ENCODE measurements at regions not wholly inside any gene's neighbourhood (a gene's known extent, or its start where the extent isn't known, plus 50 kb on each side); places are given as distances from the start of the nearest gene placed in this dataset.

- H3K4me1 Mint-ChIP-seq, result no peaks in the 10 kb centered on the region
- H3K9me3 Mint-ChIP-seq (ENCODE audit: low read depth), result peaks cover 8% of the 10 kb centered on the region
- ATAC-seq (no peak), DNase-seq (no peak)
- H3K4me3 Mint-ChIP-seq, result no peak overlapping the region
- CTCF ChIA-PET, result no interaction called here
- no peaks in the 10 kb centered on the region for H3K36me3 Mint-ChIP-seq
- no peak overlapping the region for H3K27ac Mint-ChIP-seq
- H3K27me3 Mint-ChIP-seq, result no peaks in the 10 kb centered on the region
Measured at GRCh38 chr2:5938566-5938896, 246.3 kb downstream of the SOX11 start.

GRCh38 chr2:5939553-5939952 lies 247.4 kb downstream of the SOX11 start:
- CTCF ChIA-PET, result no interaction called here
- no peaks in the 10 kb centered on the region for H3K36me3 Mint-ChIP-seq
- no peaks in the 10 kb centered on the region for H3K4me1 Mint-ChIP-seq
- peaks cover 8% of the 10 kb centered on the region for H3K9me3 Mint-ChIP-seq (ENCODE audit: low read depth)
- ATAC-seq (no peak), DNase-seq (no peak)
- H3K27me3 Mint-ChIP-seq, result no peaks in the 10 kb centered on the region
- H3K4me3 Mint-ChIP-seq, result no peak overlapping the region
- H3K27ac Mint-ChIP-seq, result no peak overlapping the region

GRCh38 chr2:5940596-5941535 lies 248.7 kb downstream of the SOX11 start:
- Mint-ChIP-seq H3K27me3 (no peaks in the 10 kb centered on the region), H3K4me3 (no peak overlapping the region), H3K9me3 (ENCODE audit: low read depth) (peaks cover 8% of the 10 kb centered on the region), H3K36me3 (no peaks in the 10 kb centered on the region), H3K4me1 (no peaks in the 10 kb centered on the region), H3K27ac (no peak overlapping the region)
- no peak for ATAC-seq
- CTCF ChIA-PET, result no interaction called here
- no peak for DNase-seq

DNA sequence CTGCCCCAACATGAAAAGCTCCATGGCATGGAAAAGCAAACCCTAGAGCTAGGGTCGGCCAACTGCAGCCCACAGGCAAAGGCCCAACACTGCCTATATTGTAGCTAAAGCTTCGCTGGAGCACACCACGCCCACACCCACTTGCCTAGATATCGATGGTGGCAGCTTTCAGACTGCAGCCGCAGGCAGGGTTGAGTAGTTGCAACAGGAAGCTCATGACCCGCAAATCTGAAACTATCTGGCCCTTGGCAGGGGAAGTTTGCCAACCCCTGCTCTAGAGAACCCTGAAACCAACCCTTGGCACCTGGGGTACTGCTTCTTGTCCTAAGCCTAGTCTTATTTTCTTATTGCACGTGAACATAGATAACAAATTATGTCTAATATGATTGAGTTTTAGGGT lies 250.0 kb downstream of the SOX11 start:
- DNase-seq, result no peak
- H3K27me3 Mint-ChIP-seq, result no peaks in the 10 kb centered on the region
- no peak overlapping the region for H3K4me3 Mint-ChIP-seq
- no peaks in the 10 kb centered on the region for H3K36me3 Mint-ChIP-seq
- CTCF ChIA-PET, result no interaction called here
- ATAC-seq, result no peak
- no peak overlapping the region for H3K27ac Mint-ChIP-seq
- H3K9me3 Mint-ChIP-seq (ENCODE audit: low read depth), result peaks cover 4% of the 10 kb centered on the region
- H3K4me1 Mint-ChIP-seq, result no peaks in the 10 kb centered on the region

DNA sequence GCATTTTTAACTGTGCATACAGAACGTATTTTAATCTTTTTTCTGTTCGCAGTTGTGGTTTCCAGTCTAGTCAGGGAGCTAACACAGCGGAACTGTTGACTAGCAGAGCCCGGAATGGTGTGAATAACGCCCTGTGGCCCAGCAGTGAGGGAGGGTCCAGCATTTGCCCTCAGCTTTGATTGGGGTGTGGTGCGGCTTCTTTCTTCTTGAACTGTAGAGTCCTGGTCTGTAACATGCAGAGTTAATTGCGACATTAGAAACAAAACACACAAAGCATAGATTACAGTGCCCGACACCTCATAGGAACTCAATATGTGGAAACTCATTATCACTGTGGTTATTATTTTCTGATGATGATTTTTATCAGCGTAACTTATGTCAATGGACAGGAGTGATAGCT lies 253.6 kb downstream of the SOX11 start:
- Mint-ChIP-seq H3K4me1 (no peaks in the 10 kb centered on the region), H3K27ac (no peak overlapping the region), H3K27me3 (no peaks in the 10 kb centered on the region), H3K9me3 (ENCODE audit: low read depth) (peaks cover 11% of the 10 kb centered on the region), H3K4me3 (no peak overlapping the region), H3K36me3 (no peaks in the 10 kb centered on the region)
- DNase-seq, result no peak
- CTCF ChIA-PET, result no interaction called here
- no peak for ATAC-seq

- peaks cover 11% of the 10 kb centered on the region for H3K9me3 Mint-ChIP-seq (ENCODE audit: low read depth)
- H3K27me3 Mint-ChIP-seq, result no peaks in the 10 kb centered on the region
- H3K4me1 Mint-ChIP-seq, result no peaks in the 10 kb centered on the region
- no peaks in the 10 kb centered on the region for H3K36me3 Mint-ChIP-seq
- ATAC-seq (no peak), DNase-seq (no peak)
- CTCF ChIA-PET, result no interaction called here
- H3K27ac Mint-ChIP-seq, result no peak overlapping the region
- H3K4me3 Mint-ChIP-seq, result no peak overlapping the region
Measured at GRCh38 chr2:5946225-5947115, 254.3 kb downstream of the SOX11 start.

- CTCF ChIA-PET, result no interaction called here
- no peak for DNase-seq
- Mint-ChIP-seq H3K27me3 (no peaks in the 10 kb centered on the region), H3K4me3 (no peak overlapping the region), H3K27ac (no peak overlapping the region), H3K9me3 (ENCODE audit: low read depth) (peaks cover 10% of the 10 kb centered on the region), H3K36me3 (no peaks in the 10 kb centered on the region), H3K4me1 (no peaks in the 10 kb centered on the region)
- ATAC-seq, result no peak
Measured at GRCh38 chr2:5950736-5951135, 258.6 kb downstream of the SOX11 start.

- H3K27me3 Mint-ChIP-seq, result no peaks in the 10 kb centered on the region
- DNase-seq, result no peak
- no peak overlapping the region for H3K27ac Mint-ChIP-seq
- ATAC-seq, result no peak
- H3K9me3 Mint-ChIP-seq (ENCODE audit: low read depth), result peaks cover 10% of the 10 kb centered on the region
- no peaks in the 10 kb centered on the region for H3K4me1 Mint-ChIP-seq
- CTCF ChIA-PET, result no interaction called here
- no peaks in the 10 kb centered on the region for H3K36me3 Mint-ChIP-seq
- no peak overlapping the region for H3K4me3 Mint-ChIP-seq
Measured at GRCh38 chr2:5951471-5951870, 259.3 kb downstream of the SOX11 start.

DNA sequence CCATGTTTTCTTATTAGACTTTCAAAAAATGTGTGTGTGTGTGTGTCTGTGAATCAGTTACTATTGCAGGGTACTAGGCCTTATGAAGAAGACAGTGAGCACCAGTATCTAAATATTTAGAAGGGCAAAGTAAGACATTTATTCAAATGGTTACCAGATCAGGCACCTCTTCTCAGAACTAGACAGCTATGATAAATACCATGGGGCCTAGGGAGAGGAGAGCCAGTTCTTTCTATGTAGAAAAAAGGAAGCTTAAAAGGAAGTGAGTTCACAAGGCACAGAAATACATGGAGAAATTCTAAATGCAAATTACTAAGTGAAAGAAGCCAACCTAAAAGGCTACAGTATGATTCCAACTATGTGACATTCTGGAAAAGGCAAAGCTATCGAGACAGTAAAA lies 261.3 kb downstream of the SOX11 start:
- CTCF ChIA-PET, result no interaction called here
- Mint-ChIP-seq H3K4me1 (no peaks in the 10 kb centered on the region), H3K9me3 (ENCODE audit: low read depth) (peaks cover 8% of the 10 kb centered on the region), H3K27ac (no peak overlapping the region), H3K36me3 (no peaks in the 10 kb centered on the region), H3K4me3 (no peak overlapping the region), H3K27me3 (no peaks in the 10 kb centered on the region)
- ATAC-seq (no peak), DNase-seq (no peak)

- no peak for ATAC-seq
- no peak for DNase-seq
- CTCF ChIA-PET, result no interaction called here
- no peaks in the 10 kb centered on the region for H3K36me3 Mint-ChIP-seq
- peaks cover 6% of the 10 kb centered on the region for H3K9me3 Mint-ChIP-seq (ENCODE audit: low read depth)
- H3K27ac Mint-ChIP-seq, result no peak overlapping the region
- H3K4me1 Mint-ChIP-seq, result no peaks in the 10 kb centered on the region
- H3K27me3 Mint-ChIP-seq, result no peaks in the 10 kb centered on the region
- H3K4me3 Mint-ChIP-seq, result no peak overlapping the region
Measured at GRCh38 chr2:5954509-5954908, 262.3 kb downstream of the SOX11 start.

DNA sequence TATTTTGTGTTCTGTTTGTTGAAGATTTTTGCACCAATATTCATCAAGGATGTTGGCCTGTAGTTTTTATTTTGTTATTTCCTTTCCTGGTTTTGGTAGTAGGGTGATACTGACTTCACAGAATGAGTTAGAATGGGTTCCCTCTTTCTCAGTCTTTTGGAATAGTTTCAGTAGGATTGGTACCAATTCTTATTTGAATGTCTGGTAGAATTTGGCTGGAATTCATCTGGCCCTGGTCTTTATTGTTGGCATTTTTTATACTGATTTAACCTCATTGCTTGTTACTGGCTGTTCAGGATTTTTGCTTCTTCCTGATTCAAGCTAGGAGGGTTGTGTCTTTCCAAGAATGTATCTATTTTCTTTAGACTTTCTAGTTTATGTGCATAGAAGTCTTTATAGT lies 263.7 kb downstream of the SOX11 start:
- CTCF ChIA-PET, result no interaction called here
- ATAC-seq (no peak), DNase-seq (no peak)
- H3K9me3 Mint-ChIP-seq (ENCODE audit: low read depth), result peaks cover 3% of the 10 kb centered on the region
- no peak overlapping the region for H3K4me3 Mint-ChIP-seq
- no peaks in the 10 kb centered on the region for H3K4me1 Mint-ChIP-seq
- H3K27ac Mint-ChIP-seq, result no peak overlapping the region
- no peaks in the 10 kb centered on the region for H3K27me3 Mint-ChIP-seq
- no peaks in the 10 kb centered on the region for H3K36me3 Mint-ChIP-seq

GRCh38 chr2:5959836-5960820 lies 267.9 kb downstream of the SOX11 start:
- ATAC-seq, result no peak

DNA sequence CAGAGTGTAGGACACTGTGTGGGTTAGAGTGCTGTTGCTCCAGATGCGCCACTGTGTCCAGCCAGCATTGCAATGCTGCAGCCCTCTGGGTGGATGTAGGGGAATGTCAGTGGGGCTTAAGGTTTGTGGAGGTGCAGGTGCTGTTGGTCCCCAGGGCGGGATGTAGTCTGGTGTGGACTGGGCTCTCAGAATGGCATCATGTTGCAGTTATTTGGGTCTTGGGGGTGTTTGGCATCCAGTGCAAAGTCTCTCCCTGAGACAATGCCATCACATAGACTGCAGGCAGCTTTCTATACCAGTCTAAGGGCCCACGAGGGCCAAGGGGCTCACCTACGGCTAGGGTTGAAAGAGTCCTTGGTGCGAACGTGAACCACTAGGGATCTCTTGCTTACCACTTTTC lies 275.3 kb downstream of the SOX11 start:
- H3K9me3 Mint-ChIP-seq (ENCODE audit: low read depth), result peaks cover 5% of the 10 kb centered on the region
- no peak for ATAC-seq

More at GRCh38 chr2:5959836-5960820, 267.9 kb downstream of the SOX11 start:
- Mint-ChIP-seq H3K4me1 (no peaks in the 10 kb centered on the region), H3K4me3 (no peak overlapping the region), H3K27ac (no peak overlapping the region), H3K36me3 (no peaks in the 10 kb centered on the region), H3K9me3 (ENCODE audit: low read depth) (peaks cover 4% of the 10 kb centered on the region), H3K27me3 (no peaks in the 10 kb centered on the region)
- DNase-seq, result no peak
- CTCF ChIA-PET, result no interaction called here

More for the DNA sequence above, 275.3 kb downstream of the SOX11 start:
- H3K4me1 Mint-ChIP-seq, result no peaks in the 10 kb centered on the region
- DNase-seq, result no peak
- no peaks in the 10 kb centered on the region for H3K27me3 Mint-ChIP-seq
- no peak overlapping the region for H3K27ac Mint-ChIP-seq
- CTCF ChIA-PET, result no interaction called here
- no peak overlapping the region for H3K4me3 Mint-ChIP-seq
- no peaks in the 10 kb centered on the region for H3K36me3 Mint-ChIP-seq

Measured in activated CD8-positive, alpha-beta memory T cell treated with anti-CD3 and anti-CD28 coated beads, Interleukin-2, amount 10 ng/mL, durations not matched to agents 7 days and 5 days (primary cell).